PC-9 (cell line): ENCODE measurements at regions not wholly inside any gene's neighbourhood (a gene's known extent, or its start where the extent isn't known, plus 50 kb on each side); places are given as distances from the start of the nearest gene placed in this dataset.

ENCODE experiments used
- BruUV-seq: library from RNA; stranded (reverse); fragments of 400-500 nt; replicated peaks from 2 replicates; lab custom pipeline; 2021; lab: Mats Ljungman, UMichigan
- CTCF ChIA-PET: fragments of 300-600 bp; sonication (Branson Sonifier 250); formaldehyde crosslinking; loops from one replicate; lab custom pipeline; 2022; ENCODE audit warnings: antibody characterized with exemption; lab: Charles Lee
- POLR2A ChIA-PET: fragments of 300-600 bp; sonication (Branson Sonifier 250); formaldehyde crosslinking; loops from one replicate; lab custom pipeline; 2022; ENCODE audit warnings: antibody characterized with exemption; ENCODE audit not compliant: unreplicated experiment; lab: Charles Lee
- DNase-seq, 2 experiments: peaks; one replicate each; pipeline versions ENCODE4 v3.0.0 to v3.0.0-alpha.2; 2015 to 2022; ENCODE audit warnings: mixed read lengths in 1 of 2
- H2AFZ ChIP-seq: fragments of 200-600 bp; sonication (generic); 2 replicates; pipeline ENCODE4 v1.8.1; 2017; ENCODE audit warnings: antibody characterized with exemption
- H3F3A ChIP-seq: fragments of 200-600 bp; sonication (generic); 2 replicates; pipeline ENCODE4 v1.8.1; 2017; ENCODE audit warnings: antibody characterized with exemption, mild to moderate bottlenecking, low read depth; ENCODE audit not compliant: insufficient read depth
- H3K27ac ChIP-seq: fragments of 200-600 bp; sonication (generic); 2 replicates; pipeline ENCODE4 v1.6.1; 2016; ENCODE audit warnings: mixed run types
- H3K27me3 ChIP-seq: fragments of 200-600 bp; sonication (generic); 2 replicates; pipeline ENCODE4 v1.6.1; 2016; ENCODE audit warnings: low read depth, mixed run types; ENCODE audit not compliant: insufficient read depth
- H3K36me3 ChIP-seq: fragments of 200-600 bp; sonication (generic); 2 replicates; pipeline ENCODE4 v1.6.1; 2016; ENCODE audit warnings: low read depth, mixed run types
- H3K4me1 ChIP-seq: fragments of 200-600 bp; sonication (generic); replicated peaks from 2 replicates; pipeline ENCODE4 v1.6.1; 2016; ENCODE audit warnings: mixed run types; ENCODE audit not compliant: insufficient read depth
- H3K4me2 ChIP-seq: fragments of 200-600 bp; sonication (generic); 2 replicates; pipeline ENCODE4 v1.6.1; 2017; ENCODE audit warnings: mixed run types
- H3K4me3 ChIP-seq: fragments of 200-600 bp; sonication (generic); 2 replicates; pipeline ENCODE4 v1.6.1; 2016; ENCODE audit warnings: mixed run types
- H3K79me2 ChIP-seq: fragments of 200-600 bp; sonication (generic); 2 replicates; pipeline ENCODE4 v1.6.1; 2017; ENCODE audit warnings: low read depth, mixed run types
- H3K9me2 ChIP-seq: fragments of 200-600 bp; sonication (generic); 2 replicates; pipeline ENCODE4 v1.8.1; 2017; ENCODE audit warnings: mild to moderate bottlenecking; ENCODE audit not compliant: insufficient read depth
- H3K9me3 ChIP-seq: fragments of 200-600 bp; sonication (generic); 2 replicates; pipeline ENCODE4 v1.8.1; 2016; ENCODE audit warnings: low read depth; ENCODE audit not compliant: insufficient read depth
- H4K20me1 ChIP-seq: fragments of 200-600 bp; sonication (generic); 2 replicates; pipeline ENCODE4 v1.8.1; 2017; ENCODE audit not compliant: insufficient read depth
- CTCF ChIP-seq: fragments of 200-600 bp; sonication (generic); conservative IDR thresholded peaks from 2 replicates; pipeline ENCODE4 v1.6.1; 2017; ENCODE audit warnings: mixed run types, antibody characterized with exemption, mild to moderate bottlenecking, moderate library complexity
- EZH2 ChIP-seq: fragments of 200-600 bp; sonication (generic); IDR thresholded peaks from 2 replicates; pipeline ENCODE4 v1.8.0; 2017; ENCODE audit warnings: antibody characterized with exemption, low read depth
- intact Hi-C: fragments of 100-400 bp; cut with micrococcal nuclease; formaldehyde crosslinking; loops from one replicate; pipeline ENCODE4 v1.10.0; 2022; ENCODE audit not compliant: unreplicated experiment

GRCh38 chr20:63100174-63100925 lies 93.6 kb upstream of the BHLHE23 start:
- no peaks in the 10 kb centered on the region for H3K36me3 ChIP-seq

GRCh38 chr20:63099456-63100173 lies 92.9 kb upstream of the BHLHE23 start:
- no TSS peak for BruUV-seq
- no peak overlapping the region for H3K4me3 ChIP-seq
- H3K27me3 ChIP-seq: peaks cover 68% of the 10 kb centered on the region

More at GRCh38 chr20:63100174-63100925, 93.6 kb upstream of the BHLHE23 start:
- Histone ChIP-seq H3K4me3 (no peak overlapping the region), H4K20me1 (no peaks in the 10 kb centered on the region), H3K9me2 (no peaks in the 10 kb centered on the region), H3K4me2 (no peak overlapping the region), H3F3A (no peaks in the 10 kb centered on the region), H2AFZ (no peak overlapping the region), H3K27me3 (peaks cover 68% of the 10 kb centered on the region), H3K9me3 (no peaks in the 10 kb centered on the region), H3K4me1 (no peaks in the 10 kb centered on the region), H3K79me2 (no peaks in the 10 kb centered on the region), H3K27ac (no peak overlapping the region)
- POLR2A ChIA-PET: no interaction called here
- CTCF ChIA-PET: no interaction called here
- TF ChIP-seq EZH2 (no peak), CTCF (no peak)
- no TSS peak for BruUV-seq
- no peak for DNase-seq
- intact Hi-C loops: no loop called here

More at GRCh38 chr20:63099456-63100173, 92.9 kb upstream of the BHLHE23 start:
- Histone ChIP-seq H3K9me3 (no peaks in the 10 kb centered on the region), H3K36me3 (no peaks in the 10 kb centered on the region), H3K79me2 (no peaks in the 10 kb centered on the region), H3F3A (no peaks in the 10 kb centered on the region), H3K9me2 (no peaks in the 10 kb centered on the region), H3K4me1 (no peaks in the 10 kb centered on the region), H4K20me1 (no peaks in the 10 kb centered on the region), H3K27ac (no peak overlapping the region), H3K4me2 (no peak overlapping the region), H2AFZ (no peak overlapping the region)
- ChIA-PET POLR2A (no interaction called here), CTCF (no interaction called here)
- intact Hi-C loops: no loop called here
- DNase-seq: no peak
- TF ChIP-seq EZH2: no peak
- TF ChIP-seq CTCF: no peak
